Effector memory CD4-positive, alpha-beta T cell (primary cell): ENCODE measurements at regions not wholly inside any gene's neighbourhood (a gene's known extent, or its start where the extent isn't known, plus 50 kb on each side); places are given as distances from the start of the nearest gene placed in this dataset.

Source experiments
- DNase-seq, 3 donors: peaks; one replicate each; pipeline ENCODE4 v3.0.0-alpha.2; 2020
- H3K27ac ChIP-seq: 2 replicates; pipeline ENCODE4 v1.7.0; 2013; ENCODE audit warnings: mild to moderate bottlenecking, low read length, moderate library complexity; ENCODE audit not compliant: insufficient read depth, poor library complexity, severe bottlenecking
- H3K27me3 ChIP-seq: replicated peaks from 2 replicates; pipeline ENCODE4 v1.7.0; 2013; ENCODE audit warnings: mild to moderate bottlenecking, low read length; ENCODE audit not compliant: insufficient read depth, control insufficient read depth, poor library complexity, severe bottlenecking
- H3K36me3 ChIP-seq: 2 replicates; pipeline ENCODE4 v1.7.0; 2013; ENCODE audit warnings: mild to moderate bottlenecking, low read length, moderate library complexity; ENCODE audit not compliant: control insufficient read depth, insufficient read depth
- H3K4me1 ChIP-seq: 2 replicates; pipeline ENCODE4 v1.7.0; 2013; ENCODE audit warnings: low read length, mild to moderate bottlenecking; ENCODE audit not compliant: control insufficient read depth, insufficient read depth, poor library complexity, severe bottlenecking
- H3K4me3 ChIP-seq: 2 replicates; pipeline ENCODE4 v1.7.0; 2013; ENCODE audit warnings: low read length, low read depth, mild to moderate bottlenecking; ENCODE audit not compliant: insufficient read depth, poor library complexity, severe bottlenecking
- H3K9me3 ChIP-seq: 2 replicates; pipeline ENCODE4 v1.7.0; 2013; ENCODE audit warnings: mild to moderate bottlenecking, low read length, moderate library complexity; ENCODE audit not compliant: control insufficient read depth

DNA sequence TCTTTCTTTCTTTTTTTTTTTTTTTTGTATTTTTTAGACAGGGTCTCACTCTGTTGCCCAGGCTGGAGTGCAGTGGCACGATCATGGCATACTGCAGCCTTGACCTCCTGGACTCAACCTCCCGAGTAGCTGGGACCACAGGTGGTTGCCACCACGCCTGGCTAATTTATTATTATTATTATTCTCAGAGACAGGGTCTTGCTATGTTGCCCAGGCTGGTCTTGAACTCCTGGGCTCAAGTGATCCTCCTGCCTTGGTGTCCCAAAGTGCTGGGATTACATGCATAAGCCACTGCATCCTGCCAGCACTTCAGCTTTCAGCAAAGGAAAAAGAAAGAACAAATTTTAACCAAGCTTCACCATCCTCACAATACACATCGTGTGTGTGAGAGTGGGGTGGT, 97.9 kb upstream of the SERBP1 start:
- H3K4me1 ChIP-seq: no peaks in the 10 kb centered on the region
- no peak overlapping the region for H3K27ac ChIP-seq
- H3K36me3 ChIP-seq: no peaks in the 10 kb centered on the region
- H3K4me3 ChIP-seq: no peak overlapping the region
- H3K27me3 ChIP-seq: no peaks in the 10 kb centered on the region
- H3K9me3 ChIP-seq: no peaks in the 10 kb centered on the region
- DNase-seq: no peak

DNA sequence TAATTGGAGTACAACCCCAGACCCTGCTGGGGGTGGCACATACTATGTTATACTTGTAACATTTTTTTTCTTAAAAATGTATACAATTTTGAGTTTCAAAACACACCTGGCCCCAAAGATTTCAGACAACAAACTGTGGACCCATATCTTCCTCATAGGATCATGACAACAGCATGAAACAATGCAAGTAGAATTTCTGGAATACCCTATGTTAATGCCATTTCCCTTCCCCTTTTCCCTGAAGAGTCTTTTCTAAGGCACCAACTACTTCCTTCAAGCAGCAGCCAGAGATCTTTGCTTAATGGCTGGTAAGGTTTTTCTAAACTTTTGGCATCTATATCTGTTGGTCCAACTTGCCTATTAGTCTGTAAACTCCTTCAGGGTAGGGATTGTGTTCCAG, 99.9 kb upstream of the SERBP1 start:
- Histone ChIP-seq H3K4me3 (no peak overlapping the region), H3K27ac (no peak overlapping the region), H3K9me3 (no peaks in the 10 kb centered on the region), H3K36me3 (no peaks in the 10 kb centered on the region), H3K4me1 (no peaks in the 10 kb centered on the region), H3K27me3 (no peaks in the 10 kb centered on the region)
- no peak for DNase-seq

DNA sequence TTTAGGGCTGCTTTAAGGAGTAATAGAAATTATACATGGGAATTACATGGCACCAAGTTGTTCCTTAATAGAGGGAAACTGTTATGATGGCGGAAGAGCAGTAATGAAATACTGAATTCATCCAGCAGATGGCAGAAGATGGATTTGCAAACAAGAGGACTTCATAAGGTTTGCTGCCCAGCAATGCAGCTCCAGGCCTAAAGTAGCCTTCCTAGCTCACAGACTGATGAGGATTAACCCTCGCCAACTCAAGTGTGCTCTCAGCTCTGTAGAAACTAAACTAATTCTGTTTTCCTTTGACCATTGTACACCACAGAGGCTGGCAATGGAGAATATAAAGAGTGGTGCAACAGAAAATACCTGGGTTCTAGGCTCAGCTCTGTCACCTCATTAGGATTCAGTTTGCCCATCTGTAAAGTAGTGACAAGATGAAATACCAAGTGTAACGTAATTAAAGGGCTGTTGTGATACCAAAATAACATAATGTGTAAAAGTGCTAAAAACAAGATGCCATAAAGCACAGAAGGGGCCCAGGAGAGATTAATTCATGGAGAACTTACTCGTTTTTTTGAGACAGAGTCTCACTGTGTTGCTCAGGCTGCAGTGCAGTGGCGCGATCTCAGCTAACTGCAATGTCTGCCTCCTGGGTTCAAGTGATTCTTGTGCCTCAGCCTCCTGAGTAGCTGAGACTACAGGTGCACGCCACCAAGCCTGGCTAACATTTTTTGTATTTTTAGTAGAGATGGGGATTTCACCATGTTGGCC, 102.4 kb upstream of the SERBP1 start:
- H3K27ac ChIP-seq: no peak overlapping the region
- H3K27me3 ChIP-seq: no peaks in the 10 kb centered on the region
- no peaks in the 10 kb centered on the region for H3K4me1 ChIP-seq
- DNase-seq: no peak
- H3K9me3 ChIP-seq: no peaks in the 10 kb centered on the region
- no peak overlapping the region for H3K4me3 ChIP-seq
- H3K36me3 ChIP-seq: no peaks in the 10 kb centered on the region

DNA sequence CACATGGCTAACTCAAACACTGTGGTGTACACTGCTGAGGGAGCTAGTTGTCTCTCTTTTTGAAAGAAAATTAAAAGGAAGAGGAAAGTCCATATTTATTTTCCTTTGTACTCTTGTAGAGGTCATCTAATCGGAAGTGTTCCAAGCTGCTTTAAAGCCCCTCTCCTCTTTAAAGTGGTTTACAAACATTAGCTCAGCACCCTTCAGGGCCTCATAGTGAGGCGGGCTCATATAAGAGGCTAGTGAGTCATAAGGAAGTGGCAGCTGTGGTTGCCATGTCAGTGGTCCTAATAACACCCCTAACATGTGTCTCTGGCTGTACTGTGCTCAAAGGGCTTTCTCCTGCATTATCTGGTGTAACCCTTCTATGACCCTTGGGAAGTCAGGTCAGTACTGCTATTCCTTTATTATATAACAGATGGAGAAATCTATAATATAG, 104.4 kb upstream of the SERBP1 start:
- Histone ChIP-seq H3K9me3 (no peaks in the 10 kb centered on the region), H3K27me3 (no peaks in the 10 kb centered on the region), H3K4me3 (no peak overlapping the region), H3K4me1 (no peaks in the 10 kb centered on the region), H3K27ac (no peak overlapping the region), H3K36me3 (no peaks in the 10 kb centered on the region)
- DNase-seq: no peak

DNA sequence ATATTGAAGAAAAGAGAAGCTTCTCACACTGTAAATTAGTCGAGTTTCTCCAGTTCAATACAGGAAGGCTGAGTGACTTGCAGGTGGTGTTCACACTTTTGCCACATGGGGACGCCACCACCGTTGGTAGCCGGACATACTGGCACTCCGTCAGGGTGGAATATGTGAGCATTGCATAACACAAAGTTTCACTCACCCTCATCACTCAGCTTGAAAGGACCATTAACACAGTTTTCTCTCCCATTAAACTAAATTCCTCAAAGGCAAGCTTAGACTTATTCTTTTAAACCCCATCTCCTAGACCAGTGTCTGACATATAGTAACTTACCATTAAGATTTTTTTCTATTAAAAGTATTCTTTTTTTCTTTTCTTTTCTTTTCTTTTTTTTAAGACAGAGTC, 105.3 kb upstream of the SERBP1 start:
- H3K27me3 ChIP-seq: no peaks in the 10 kb centered on the region
- no peaks in the 10 kb centered on the region for H3K4me1 ChIP-seq
- peak in 1 of 3 donors; percentile 1 for DNase-seq
- H3K27ac ChIP-seq: no peak overlapping the region
- no peaks in the 10 kb centered on the region for H3K9me3 ChIP-seq
- H3K36me3 ChIP-seq: no peaks in the 10 kb centered on the region
- H3K4me3 ChIP-seq: no peak overlapping the region

DNA sequence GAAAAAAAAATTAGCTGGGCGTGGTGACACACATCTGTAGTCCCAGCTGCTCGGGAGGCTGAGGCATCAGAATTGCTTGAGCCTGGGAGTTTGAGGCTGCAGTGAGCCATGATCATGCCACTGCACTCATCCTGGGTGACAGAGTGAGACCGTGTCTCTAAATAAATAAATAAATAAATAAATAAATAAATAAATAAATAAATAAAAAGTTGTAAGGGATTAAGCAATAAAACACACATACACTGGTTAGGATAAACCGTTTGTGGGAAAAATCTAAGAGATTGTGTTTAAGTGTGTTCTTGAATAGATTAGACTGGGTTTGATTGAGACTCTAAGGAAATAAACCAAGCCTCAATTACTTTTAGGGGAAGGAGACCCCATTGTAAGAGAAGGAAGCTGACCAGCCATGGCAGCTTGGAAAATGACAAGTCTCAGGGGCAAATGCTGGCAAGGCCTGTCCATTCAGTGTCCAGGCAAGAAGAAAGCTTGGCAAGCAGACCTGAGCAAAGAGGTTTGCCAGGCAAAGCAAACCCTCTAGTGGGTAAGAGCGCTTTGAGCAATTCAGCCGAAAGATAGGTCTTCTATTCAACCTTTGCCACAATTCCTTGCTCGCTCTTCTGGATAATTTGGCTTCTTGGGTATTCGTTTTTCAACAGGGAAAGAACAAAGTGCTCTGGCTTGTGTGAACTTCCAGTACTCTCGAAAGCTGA, 106.9 kb upstream of the SERBP1 start:
- H3K9me3 ChIP-seq: no peaks in the 10 kb centered on the region
- no peak overlapping the region for H3K4me3 ChIP-seq
- no peak overlapping the region for H3K27ac ChIP-seq
- no peaks in the 10 kb centered on the region for H3K36me3 ChIP-seq
- DNase-seq: no peak
- H3K4me1 ChIP-seq: no peaks in the 10 kb centered on the region
- no peaks in the 10 kb centered on the region for H3K27me3 ChIP-seq

DNA sequence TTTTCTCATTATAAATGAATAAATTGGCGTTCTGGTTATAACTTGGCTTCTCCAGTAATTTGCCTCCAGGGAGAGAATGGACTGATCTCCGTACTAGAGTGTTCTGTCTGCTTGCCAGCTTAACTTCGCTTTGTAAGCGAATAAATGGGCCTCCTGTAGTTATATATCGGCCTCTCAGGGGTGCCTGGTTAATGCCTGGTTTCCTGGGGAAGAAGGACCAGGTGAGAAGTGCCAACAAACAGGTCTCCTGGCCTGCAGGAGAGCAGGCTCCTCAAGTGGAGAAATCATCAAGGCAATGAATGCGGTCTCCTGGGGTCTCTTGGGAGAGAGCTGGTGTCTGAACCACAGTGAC, 107.4 kb upstream of the SERBP1 start:
- H3K27ac ChIP-seq: no peak overlapping the region
- H3K27me3 ChIP-seq: no peaks in the 10 kb centered on the region
- H3K9me3 ChIP-seq: no peaks in the 10 kb centered on the region
- H3K36me3 ChIP-seq: no peaks in the 10 kb centered on the region
- no peak overlapping the region for H3K4me3 ChIP-seq
- no peak for DNase-seq
- H3K4me1 ChIP-seq: no peaks in the 10 kb centered on the region

DNA sequence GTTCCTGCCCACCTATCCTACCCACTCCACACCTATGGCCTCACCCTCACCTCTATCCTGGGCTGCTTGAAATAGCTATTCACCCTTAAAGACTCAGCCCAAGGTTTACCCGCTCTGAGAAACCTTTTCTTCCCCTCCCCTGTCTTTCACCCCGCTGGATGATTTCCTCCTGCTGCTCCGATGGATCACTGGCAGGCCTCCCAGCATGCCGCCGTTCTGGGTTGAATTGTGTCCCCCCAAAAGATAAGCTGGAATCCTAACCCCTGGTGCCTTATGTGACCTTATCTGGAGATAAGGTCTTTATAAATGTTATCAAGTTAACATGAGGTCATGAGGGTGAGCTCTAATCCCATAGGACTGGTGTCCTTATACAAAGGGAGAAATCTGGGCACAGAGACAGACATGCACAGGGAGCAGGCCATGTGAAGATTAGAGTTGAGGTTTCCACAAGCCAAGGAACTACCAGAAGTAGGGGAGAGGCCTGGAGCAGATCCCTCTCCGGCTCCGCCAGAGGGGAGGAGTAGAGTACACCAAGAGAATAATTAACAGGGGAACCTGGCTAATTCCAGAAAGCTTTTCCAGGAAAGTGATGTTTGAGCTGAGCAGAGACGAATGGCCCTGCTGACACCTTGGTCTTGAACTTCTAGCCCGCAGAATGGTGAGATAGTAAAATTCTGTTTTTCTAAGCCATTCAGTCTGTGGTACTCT, 110.0 kb upstream of the SERBP1 start:
- H3K4me1 ChIP-seq: no peaks in the 10 kb centered on the region
- H3K9me3 ChIP-seq: no peaks in the 10 kb centered on the region
- no peak for DNase-seq
- H3K27me3 ChIP-seq: no peaks in the 10 kb centered on the region
- no peak overlapping the region for H3K27ac ChIP-seq
- no peak overlapping the region for H3K4me3 ChIP-seq
- H3K36me3 ChIP-seq: no peaks in the 10 kb centered on the region

DNA sequence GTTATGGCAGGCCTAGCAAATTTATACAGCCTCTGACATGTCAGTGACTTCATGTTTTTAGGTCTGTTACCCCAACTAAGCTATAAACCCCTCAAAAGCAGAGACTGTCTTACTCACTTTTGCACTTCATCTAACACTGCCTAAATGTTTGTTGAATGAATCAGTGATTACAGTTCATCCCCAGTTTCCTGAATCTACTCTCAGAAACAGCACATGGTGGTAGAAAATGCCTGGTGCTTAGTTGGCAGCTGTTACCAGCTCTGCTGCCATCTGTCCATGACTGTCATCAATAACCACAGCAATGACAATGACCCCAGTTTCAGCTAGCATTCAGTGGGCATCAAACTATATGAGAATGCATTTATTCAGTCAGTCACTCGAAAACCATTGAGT, 110.5 kb upstream of the SERBP1 start:
- Histone ChIP-seq H3K4me3 (no peak overlapping the region), H3K4me1 (no peaks in the 10 kb centered on the region), H3K9me3 (no peaks in the 10 kb centered on the region), H3K36me3 (no peaks in the 10 kb centered on the region), H3K27me3 (no peaks in the 10 kb centered on the region), H3K27ac (no peak overlapping the region)
- DNase-seq: no peak

DNA sequence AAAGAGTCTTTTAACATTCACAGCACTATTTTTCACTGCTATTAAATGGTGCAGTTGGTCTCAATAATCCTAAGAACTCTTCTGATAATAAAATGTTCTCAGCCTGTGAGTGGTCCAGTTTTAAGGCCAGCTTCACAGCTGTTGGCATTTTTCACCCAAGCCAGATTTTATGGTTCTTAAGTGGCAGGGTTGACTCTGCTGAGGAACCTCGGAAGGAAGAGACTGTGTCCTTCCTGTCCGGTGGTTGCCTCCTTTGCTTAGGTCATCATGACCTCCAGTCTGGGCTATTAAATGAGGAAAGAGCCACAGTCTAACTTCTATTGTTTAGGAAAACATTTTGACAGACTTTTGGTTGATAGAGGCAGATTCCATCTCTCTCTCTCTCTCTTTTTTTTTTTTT, 112.5 kb upstream of the SERBP1 start:
- no peak for DNase-seq
- Histone ChIP-seq H3K27me3 (no peaks in the 10 kb centered on the region), H3K4me3 (no peak overlapping the region), H3K27ac (no peak overlapping the region), H3K4me1 (no peaks in the 10 kb centered on the region), H3K36me3 (no peaks in the 10 kb centered on the region), H3K9me3 (no peaks in the 10 kb centered on the region)
